ENCODE measurements at regions not wholly inside any gene's neighbourhood (a gene's known extent, or its start where the extent isn't known, plus 50 kb on each side); places are given as distances from the start of the nearest gene placed in this dataset.

DNA sequence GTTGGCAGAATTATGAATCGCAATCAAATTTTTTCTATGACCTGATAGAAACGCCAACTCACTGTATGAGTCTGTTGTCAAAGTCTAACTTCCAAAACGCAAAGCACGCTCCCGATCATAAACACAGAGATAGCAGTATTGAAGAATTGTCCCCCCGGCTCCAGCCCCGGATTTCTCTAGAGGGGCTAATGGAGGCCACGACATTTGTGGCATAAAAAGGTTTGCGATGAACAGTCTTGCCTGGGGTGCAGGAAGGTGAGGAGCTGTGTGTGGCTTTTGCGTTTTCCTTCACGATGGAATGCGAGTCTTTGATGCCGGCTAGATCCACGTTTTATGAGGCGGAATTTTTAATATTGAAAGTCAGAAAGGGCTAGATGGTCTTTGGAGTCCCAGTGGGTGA, 183.0 kb downstream of the CRLF2 start:
- ChIA-PET CTCF (ENCODE audit: low intra/inter-chr PET ratio) (no interaction called here), POLR2A (no interaction called here)
- WGBS (ENCODE audit: insufficient coverage, low coverage, missing lambda C conversion rate) = 2% methylated on average over 14 of the region's 15 CpGs
- no peaks in the 10 kb centered on the region for H4K20me1 ChIP-seq (replicated peaks; ENCODE audit: control insufficient read depth, insufficient read depth, low read length)
- H3K36me3 ChIP-seq (ENCODE audit: control insufficient read depth, insufficient read depth, low read length) = no peaks in the 10 kb centered on the region
- in situ Hi-C loops (cut with MboI) = no loop called here
- no TSS peak for BruUV-seq (replicated peaks)
- no peak overlapping the region for H3K27ac ChIP-seq (ENCODE audit: extremely low read depth, low read depth, low read length)
- peaks cover 3 to 25% of the 10 kb centered on the region in 2 experiments; a peak in 3 of 5 replicates for H3K27me3 ChIP-seq (ENCODE audit: control insufficient read depth in 2 of 2, insufficient read depth in 2 of 2, low read length in 2 of 2)
- no peak for FAIRE-seq
- ATAC-seq = no peak
- no peaks in the 10 kb centered on the region for H3K4me1 ChIP-seq (replicated peaks in 1 of 2; ENCODE audit: control insufficient read depth in 2 of 2, insufficient read depth in 2 of 2, low read length in 2 of 2)
- no peak for DNase-seq (ENCODE audit: extremely low read depth in 1 of 4, low spot score in 3 of 4)
- no peak overlapping the region for H3K4me2 ChIP-seq (ENCODE audit: insufficient read depth, low read length)
- H2AFZ ChIP-seq (ENCODE audit: low read depth, low read length) = no peak overlapping the region
- no peak overlapping the region for H3K4me3 ChIP-seq
- H3K79me2 ChIP-seq (ENCODE audit: control insufficient read depth, insufficient read depth, low read length) = no peaks in the 10 kb centered on the region
- intact Hi-C loops (cut with micrococcal nuclease) = no loop called here
- H3K9ac ChIP-seq (ENCODE audit: insufficient read depth in 1 of 2, low read depth in 2 of 2, low read length in 2 of 2) = no peak overlapping the region
- H3K9me1 ChIP-seq (ENCODE audit: control insufficient read depth, insufficient read depth, low read length) = no peaks in the 10 kb centered on the region
- H3K9me3 ChIP-seq (replicated peaks; ENCODE audit: control insufficient read depth, insufficient read depth, low read depth, low read length) = no peaks in the 10 kb centered on the region
- TF ChIP-seq HDAC8 (tag; IDR thresholded peaks at IDR 0.05) (no peak), EWSR1 (IDR thresholded peaks at IDR 0.05; ENCODE audit: borderline replicate concordance, low read depth, partially characterized antibody) (no peak), CBX1 (IDR thresholded peaks at IDR 0.05; ENCODE audit: low read depth) (no peak), C11orf30 (IDR thresholded peaks at IDR 0.05; ENCODE audit: low read depth) (no peak), ZFP30 (CRISPR knock-in tag; IDR thresholded peaks at IDR 0.05; ENCODE audit: borderline replicate concordance) (no peak), ATF1 (CRISPR knock-in tag; IDR thresholded peaks at IDR 0.05) (no peak), ATF1 (tag; IDR thresholded peaks at IDR 0.05) (no peak), ZNF584 (CRISPR knock-in tag; IDR thresholded peaks at IDR 0.05; ENCODE audit: low read depth) (no peak), SMC3 (conservative IDR thresholded peaks at IDR 0.05; ENCODE audit: insufficient read depth, low read depth, low read length) (no peak), MCM3 (IDR thresholded peaks at IDR 0.05) (no peak), BRD4 (IDR thresholded peaks at IDR 0.05) (no peak), MTA3 (IDR thresholded peaks at IDR 0.05; ENCODE audit: borderline replicate concordance) (no peak), ADNP (tag; IDR thresholded peaks at IDR 0.05) (no peak), IFI16 (CRISPR knock-in tag; IDR thresholded peaks at IDR 0.05) (no peak), RAD51 (IDR thresholded peaks at IDR 0.05; ENCODE audit: borderline replicate concordance, low read depth) (no peak), ZNF253 (CRISPR knock-in tag; conservative IDR thresholded peaks at IDR 0.05) (no peak)
- TF ChIP-seq, protein P1, sequence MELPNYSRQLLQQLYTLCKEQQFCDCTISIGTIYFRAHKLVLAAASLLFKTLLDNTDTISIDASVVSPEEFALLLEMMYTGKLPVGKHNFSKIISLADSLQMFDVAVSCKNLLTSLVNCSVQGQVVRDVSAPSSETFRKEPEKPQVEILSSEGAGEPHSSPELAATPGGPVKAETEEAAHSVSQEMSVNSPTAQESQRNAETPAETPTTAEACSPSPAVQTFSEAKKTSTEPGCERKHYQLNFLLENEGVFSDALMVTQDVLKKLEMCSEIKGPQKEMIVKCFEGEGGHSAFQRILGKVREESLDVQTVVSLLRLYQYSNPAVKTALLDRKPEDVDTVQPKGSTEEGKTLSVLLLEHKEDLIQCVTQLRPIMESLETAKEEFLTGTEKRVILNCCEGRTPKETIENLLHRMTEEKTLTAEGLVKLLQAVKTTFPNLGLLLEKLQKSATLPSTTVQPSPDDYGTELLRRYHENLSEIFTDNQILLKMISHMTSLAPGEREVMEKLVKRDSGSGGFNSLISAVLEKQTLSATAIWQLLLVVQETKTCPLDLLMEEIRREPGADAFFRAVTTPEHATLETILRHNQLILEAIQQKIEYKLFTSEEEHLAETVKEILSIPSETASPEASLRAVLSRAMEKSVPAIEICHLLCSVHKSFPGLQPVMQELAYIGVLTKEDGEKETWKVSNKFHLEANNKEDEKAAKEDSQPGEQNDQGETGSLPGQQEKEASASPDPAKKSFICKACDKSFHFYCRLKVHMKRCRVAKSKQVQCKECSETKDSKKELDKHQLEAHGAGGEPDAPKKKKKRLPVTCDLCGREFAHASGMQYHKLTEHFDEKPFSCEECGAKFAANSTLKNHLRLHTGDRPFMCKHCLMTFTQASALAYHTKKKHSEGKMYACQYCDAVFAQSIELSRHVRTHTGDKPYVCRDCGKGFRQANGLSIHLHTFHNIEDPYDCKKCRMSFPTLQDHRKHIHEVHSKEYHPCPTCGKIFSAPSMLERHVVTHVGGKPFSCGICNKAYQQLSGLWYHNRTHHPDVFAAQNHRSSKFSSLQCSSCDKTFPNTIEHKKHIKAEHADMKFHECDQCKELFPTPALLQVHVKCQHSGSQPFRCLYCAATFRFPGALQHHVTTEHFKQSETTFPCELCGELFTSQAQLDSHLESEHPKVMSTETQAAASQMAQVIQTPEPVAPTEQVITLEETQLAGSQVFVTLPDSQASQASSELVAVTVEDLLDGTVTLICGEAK (IDR thresholded peaks at IDR 0.05) = no peak
- TF ChIP-seq, protein P1 (CRISPR knock-in tag; IDR thresholded peaks at IDR 0.05) = no peak
